GM18511 (cell line): ENCODE measurements at regions not wholly inside any gene's neighbourhood (a gene's known extent, or its start where the extent isn't known, plus 50 kb on each side); places are given as distances from the start of the nearest gene placed in this dataset.

Source experiments
- ATAC-seq: cut with Tn5 transposase; IDR thresholded peaks from one replicate; pipeline ENCODE4 v1.9.1; 2021; ENCODE audit warnings: mild to moderate bottlenecking, moderate library complexity; ENCODE audit not compliant: unreplicated experiment

DNA sequence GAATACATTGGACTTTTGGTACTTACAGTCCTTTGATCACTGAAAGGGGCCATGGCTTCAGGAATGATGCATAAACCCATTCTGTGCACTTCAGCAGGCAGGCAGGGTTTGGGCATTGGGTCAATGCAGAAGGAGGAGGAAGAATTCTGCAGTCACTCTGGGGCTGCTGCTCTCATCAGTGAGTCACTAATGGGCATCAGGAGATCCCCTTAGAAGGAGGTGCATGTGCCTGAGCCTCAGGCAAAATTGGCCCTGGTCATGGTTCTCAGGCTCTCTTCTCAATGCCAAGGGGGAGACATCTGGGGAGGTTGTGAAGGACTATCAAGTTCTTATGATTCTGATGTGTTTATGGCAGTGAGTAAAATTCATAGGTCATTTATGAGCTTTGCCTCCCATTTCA, 52.0 kb upstream of the TNP1 start:
- no peak for ATAC-seq

DNA sequence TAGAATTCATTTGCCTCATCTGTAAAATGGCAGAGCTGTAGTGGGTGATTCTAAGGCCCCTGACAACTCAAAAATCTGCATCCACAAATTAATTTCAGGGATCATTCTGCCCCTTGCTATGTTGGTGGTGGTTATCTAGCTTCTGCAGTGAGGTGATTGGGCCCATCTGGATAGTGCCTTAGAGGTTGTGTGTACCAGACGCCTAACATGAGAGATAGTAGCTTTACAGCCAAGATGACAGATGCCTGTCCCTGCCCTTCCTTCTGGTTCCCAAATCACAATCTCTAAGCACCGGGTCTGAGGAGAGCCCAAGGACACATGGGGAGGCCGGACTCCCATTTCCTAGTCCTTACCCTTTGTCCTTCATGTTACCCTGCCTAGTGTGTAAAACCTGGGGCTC, 51.1 kb upstream of the TNP1 start:
- ATAC-seq = no peak

DNA sequence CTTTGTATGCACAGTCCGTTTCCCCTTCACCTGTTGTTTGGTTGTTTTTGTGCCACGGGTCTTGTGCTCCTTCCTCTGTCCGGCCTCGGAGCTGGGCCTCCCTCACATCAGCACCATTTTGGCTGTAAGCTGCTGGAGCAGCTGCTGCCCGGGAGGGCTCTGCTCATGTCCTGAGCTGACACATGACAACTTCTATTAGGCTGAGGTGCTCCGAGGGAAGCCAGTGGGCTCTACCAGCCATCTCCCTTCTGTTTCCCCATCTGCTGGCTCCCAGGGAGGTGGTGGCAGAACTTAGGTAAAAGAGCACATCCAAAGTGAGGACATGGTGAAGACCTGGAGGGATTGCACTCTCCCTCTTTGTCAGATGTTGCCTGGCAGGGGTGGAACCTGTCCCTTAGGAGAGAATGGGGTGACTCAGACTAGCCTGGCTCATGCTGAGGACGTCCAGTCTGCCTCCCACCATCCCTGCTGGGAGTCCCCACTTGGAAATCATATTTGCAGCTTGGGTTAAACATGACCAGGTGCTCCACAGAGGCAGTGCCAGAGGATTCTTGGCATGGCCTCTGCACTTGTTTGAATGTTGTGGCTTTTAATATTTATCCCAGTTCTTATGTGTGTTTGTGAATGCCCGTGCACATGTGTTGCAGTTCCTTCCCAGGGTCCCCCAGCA, 49.8 kb upstream of the TNP1 start:
- ATAC-seq = no peak
